Epithelial cell of proximal tubule (primary cell): ENCODE measurements at regions not wholly inside any gene's neighbourhood (a gene's known extent, or its start where the extent isn't known, plus 50 kb on each side); places are given as distances from the start of the nearest gene placed in this dataset.

ENCODE experiments used
- DNase-seq: peaks from one replicate; pipeline ENCODE4 v3.0.0-alpha.2; 2011; ENCODE audit warnings: low read depth
- H3K4me3 ChIP-seq: 2 replicates; pipeline ENCODE4 v1.5.1; 2011; ENCODE audit warnings: low read depth, mild to moderate bottlenecking, low read length
- TF ChIP-seq, protein P1 (sequence below): conservative IDR thresholded peaks from 2 replicates; pipeline ENCODE4 v1.5.1; 2012; ENCODE audit warnings: low read depth, mild to moderate bottlenecking, low read length

GRCh38 chr6:6522709-6523108, 65.8 kb upstream of the LY86 start:
- DNase-seq, result no peak
- TF ChIP-seq, protein P1, sequence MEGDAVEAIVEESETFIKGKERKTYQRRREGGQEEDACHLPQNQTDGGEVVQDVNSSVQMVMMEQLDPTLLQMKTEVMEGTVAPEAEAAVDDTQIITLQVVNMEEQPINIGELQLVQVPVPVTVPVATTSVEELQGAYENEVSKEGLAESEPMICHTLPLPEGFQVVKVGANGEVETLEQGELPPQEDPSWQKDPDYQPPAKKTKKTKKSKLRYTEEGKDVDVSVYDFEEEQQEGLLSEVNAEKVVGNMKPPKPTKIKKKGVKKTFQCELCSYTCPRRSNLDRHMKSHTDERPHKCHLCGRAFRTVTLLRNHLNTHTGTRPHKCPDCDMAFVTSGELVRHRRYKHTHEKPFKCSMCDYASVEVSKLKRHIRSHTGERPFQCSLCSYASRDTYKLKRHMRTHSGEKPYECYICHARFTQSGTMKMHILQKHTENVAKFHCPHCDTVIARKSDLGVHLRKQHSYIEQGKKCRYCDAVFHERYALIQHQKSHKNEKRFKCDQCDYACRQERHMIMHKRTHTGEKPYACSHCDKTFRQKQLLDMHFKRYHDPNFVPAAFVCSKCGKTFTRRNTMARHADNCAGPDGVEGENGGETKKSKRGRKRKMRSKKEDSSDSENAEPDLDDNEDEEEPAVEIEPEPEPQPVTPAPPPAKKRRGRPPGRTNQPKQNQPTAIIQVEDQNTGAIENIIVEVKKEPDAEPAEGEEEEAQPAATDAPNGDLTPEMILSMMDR, result no peak

DNA sequence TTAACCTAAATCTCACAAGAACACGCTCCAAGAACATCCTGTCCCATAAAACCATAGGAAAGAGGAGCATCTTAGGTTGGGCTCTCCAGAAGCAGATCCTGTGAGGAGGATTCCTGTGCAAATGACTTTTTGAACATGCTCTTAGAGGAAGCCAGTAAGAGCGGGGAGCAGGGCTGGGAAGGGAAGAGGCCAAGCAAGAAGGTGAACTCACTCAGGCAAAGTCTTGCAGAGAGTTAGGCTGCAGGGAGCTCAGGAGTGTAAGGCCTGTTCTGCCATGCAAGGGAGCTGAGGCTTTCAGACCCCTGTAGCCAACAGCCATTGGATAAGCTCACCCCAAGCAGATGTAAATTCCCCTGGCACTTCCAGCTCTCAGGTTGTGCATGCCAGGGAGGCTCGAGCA, 63.6 kb upstream of the LY86 start:
- DNase-seq, result no peak
- TF ChIP-seq, protein P1, result no peak

More at GRCh38 chr6:6522709-6523108, 65.8 kb upstream of the LY86 start:
- H3K4me3 ChIP-seq, result no peak overlapping the region

DNA sequence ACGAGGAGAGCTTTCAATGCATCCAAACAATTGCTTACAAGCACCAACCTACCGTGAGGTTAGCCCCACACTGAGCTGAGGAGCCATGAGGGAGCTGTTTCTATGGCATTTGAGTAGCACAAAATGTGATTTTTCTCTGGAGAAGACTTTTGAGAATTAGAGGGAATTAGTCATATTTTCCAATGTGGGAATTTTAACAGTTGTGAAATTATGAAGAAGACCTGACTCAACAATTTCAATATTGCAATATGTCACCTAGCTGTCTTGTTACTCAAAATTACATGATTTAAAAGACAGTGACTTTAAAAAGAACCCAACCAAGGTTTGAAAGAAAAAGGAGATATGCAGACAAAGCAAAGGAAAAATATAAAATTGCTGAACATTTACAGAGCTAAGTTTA, 62.6 kb upstream of the LY86 start:
- DNase-seq, result no peak
- TF ChIP-seq, protein P1, result no peak
- no peak overlapping the region for H3K4me3 ChIP-seq

More for the DNA sequence above, 63.6 kb upstream of the LY86 start:
- no peak overlapping the region for H3K4me3 ChIP-seq

- no peak overlapping the region for H3K4me3 ChIP-seq
- TF ChIP-seq, protein P1, result no peak
- no peak for DNase-seq
Measured at GRCh38 chr6:6529275-6529674, 59.2 kb upstream of the LY86 start.

DNA sequence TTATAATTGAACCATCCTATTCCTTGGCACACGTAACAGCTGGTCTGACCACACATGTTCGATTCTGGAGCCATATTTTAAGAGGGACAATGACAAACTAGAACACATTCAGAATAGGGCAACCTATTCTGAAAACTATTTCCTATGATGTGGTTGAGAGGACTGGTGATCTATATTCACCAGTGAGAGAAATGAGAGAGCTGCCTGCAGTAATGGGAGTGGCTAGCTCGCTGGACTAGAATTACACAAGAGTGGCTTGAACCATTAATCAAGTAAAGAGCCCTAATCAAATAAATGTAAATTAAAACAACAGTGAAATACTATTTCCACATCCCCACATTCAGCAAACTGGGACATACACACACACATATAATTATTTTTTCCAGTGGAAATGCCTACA, 55.3 kb upstream of the LY86 start:
- no peak overlapping the region for H3K4me3 ChIP-seq
- TF ChIP-seq, protein P1, result no peak
- no peak for DNase-seq

- TF ChIP-seq, protein P1, result no peak
- no peak overlapping the region for H3K4me3 ChIP-seq
- no peak for DNase-seq
Measured at GRCh38 chr6:6534399-6534798, 54.1 kb upstream of the LY86 start.

DNA sequence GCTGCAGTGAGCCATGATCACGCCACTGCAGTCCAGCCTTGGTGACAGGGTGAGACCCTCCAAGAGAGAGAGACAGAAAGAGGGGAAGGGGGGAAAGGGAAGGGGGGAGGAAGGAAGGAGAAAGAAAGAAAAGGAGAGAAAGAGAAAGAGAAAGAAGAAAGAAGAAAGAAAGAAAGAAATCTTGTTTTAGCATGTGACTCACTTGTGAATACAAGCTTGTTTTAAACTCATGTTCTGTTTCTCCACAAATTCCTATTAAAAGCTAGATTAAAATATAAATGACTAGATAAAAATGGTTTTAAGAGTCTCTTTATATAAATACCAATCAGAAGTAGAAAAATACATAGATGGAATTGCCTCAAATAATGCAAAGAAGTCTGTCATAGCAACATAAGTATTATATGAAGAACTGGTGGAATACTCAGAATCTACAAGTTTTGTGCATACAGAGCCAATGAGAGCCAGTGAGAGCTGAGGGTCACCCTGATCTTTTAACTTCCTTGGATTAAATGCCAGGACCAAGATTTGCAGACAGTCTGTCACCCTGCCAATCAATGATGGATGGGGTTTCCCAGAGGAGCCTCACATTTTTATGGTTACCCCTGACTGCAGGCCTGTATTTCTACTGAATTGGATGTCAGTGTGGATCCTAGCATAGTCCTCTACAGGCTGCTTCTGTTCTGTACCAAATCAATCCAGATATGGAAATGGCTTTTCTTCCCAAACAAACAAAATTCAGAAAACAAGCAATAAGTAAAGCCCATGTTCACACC, 50.8 kb upstream of the LY86 start:
- DNase-seq, result no peak
- TF ChIP-seq, protein P1, result no peak
- no peak overlapping the region for H3K4me3 ChIP-seq
